RWPE2 (cell line): ENCODE measurements at regions not wholly inside any gene's neighbourhood (a gene's known extent, or its start where the extent isn't known, plus 50 kb on each side); places are given as distances from the start of the nearest gene placed in this dataset.

Experiments
- ATAC-seq: fragments of 200-7000 bp; cut with Tn5 transposase; 3 replicates; pipeline ENCODE4 v1.9.1; 2021; ENCODE audit warnings: low read depth
- DNase-seq: peaks from one replicate; pipeline ENCODE4 v3.0.0-alpha.2; 2020; ENCODE audit warnings: low spot score
- H3K27ac ChIP-seq: fragments of 450-650 bp; 2 replicates; pipeline ENCODE4 v1.5.1; 2017; ENCODE audit warnings: mild to moderate bottlenecking; ENCODE audit not compliant: poor library complexity, severe bottlenecking
- H3K27me3 ChIP-seq: fragments of 250-450 bp; sonication (Bioruptor Pico); 2 replicates; pipeline ENCODE4 v1.5.1; 2021; ENCODE audit warnings: mild to moderate bottlenecking, moderate library complexity; ENCODE audit not compliant: insufficient read depth, poor library complexity, severe bottlenecking
- H3K36me3 ChIP-seq: fragments of 250-450 bp; sonication (Bioruptor Pico); 2 replicates; pipeline ENCODE4 v1.5.1; 2020; ENCODE audit warnings: low read depth, mild to moderate bottlenecking, moderate library complexity
- H3K4me1 ChIP-seq: fragments of 250-450 bp; sonication (Bioruptor Pico); 2 replicates; pipeline ENCODE4 v1.5.1; 2021; ENCODE audit warnings: mild to moderate bottlenecking, moderate library complexity; ENCODE audit not compliant: insufficient read depth, poor library complexity, severe bottlenecking
- H3K4me3 ChIP-seq: fragments of 250-450 bp; sonication (Bioruptor Pico); 2 replicates; pipeline ENCODE4 v1.5.1; 2021; ENCODE audit warnings: mild to moderate bottlenecking, moderate library complexity; ENCODE audit not compliant: severe bottlenecking
- H3K9me3 ChIP-seq: fragments of 250-450 bp; sonication (Bioruptor Pico); 2 replicates; pipeline ENCODE4 v1.5.1; 2021; ENCODE audit warnings: mild to moderate bottlenecking, moderate library complexity; ENCODE audit not compliant: severe bottlenecking
- TF ChIP-seq, protein P1 (sequence below): fragments of 450-650 bp; IDR thresholded peaks from one replicate; pipeline ENCODE4 v1.5.1; 2017; ENCODE audit warnings: mild to moderate bottlenecking, moderate library complexity; ENCODE audit not compliant: poor library complexity, severe bottlenecking

- no peak overlapping the region for H3K4me3 ChIP-seq
- H3K9me3 ChIP-seq, result no peaks in the 10 kb centered on the region
- no peaks in the 10 kb centered on the region for H3K27me3 ChIP-seq
- no peaks in the 10 kb centered on the region for H3K36me3 ChIP-seq
- H3K27ac ChIP-seq, result no peak overlapping the region
- no peaks in the 10 kb centered on the region for H3K4me1 ChIP-seq
- no peak; the same call in 2 of the 3 replicates for ATAC-seq
- TF ChIP-seq, protein P1, sequence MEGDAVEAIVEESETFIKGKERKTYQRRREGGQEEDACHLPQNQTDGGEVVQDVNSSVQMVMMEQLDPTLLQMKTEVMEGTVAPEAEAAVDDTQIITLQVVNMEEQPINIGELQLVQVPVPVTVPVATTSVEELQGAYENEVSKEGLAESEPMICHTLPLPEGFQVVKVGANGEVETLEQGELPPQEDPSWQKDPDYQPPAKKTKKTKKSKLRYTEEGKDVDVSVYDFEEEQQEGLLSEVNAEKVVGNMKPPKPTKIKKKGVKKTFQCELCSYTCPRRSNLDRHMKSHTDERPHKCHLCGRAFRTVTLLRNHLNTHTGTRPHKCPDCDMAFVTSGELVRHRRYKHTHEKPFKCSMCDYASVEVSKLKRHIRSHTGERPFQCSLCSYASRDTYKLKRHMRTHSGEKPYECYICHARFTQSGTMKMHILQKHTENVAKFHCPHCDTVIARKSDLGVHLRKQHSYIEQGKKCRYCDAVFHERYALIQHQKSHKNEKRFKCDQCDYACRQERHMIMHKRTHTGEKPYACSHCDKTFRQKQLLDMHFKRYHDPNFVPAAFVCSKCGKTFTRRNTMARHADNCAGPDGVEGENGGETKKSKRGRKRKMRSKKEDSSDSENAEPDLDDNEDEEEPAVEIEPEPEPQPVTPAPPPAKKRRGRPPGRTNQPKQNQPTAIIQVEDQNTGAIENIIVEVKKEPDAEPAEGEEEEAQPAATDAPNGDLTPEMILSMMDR, result no peak
- no peak for DNase-seq
Measured at GRCh38 chr13:109468123-109468522, 318.3 kb downstream of the IRS2 start.

- Histone ChIP-seq H3K4me1 (no peaks in the 10 kb centered on the region), H3K27me3 (no peaks in the 10 kb centered on the region), H3K27ac (no peak overlapping the region), H3K36me3 (no peaks in the 10 kb centered on the region), H3K4me3 (no peak overlapping the region), H3K9me3 (peaks cover 2% of the 10 kb centered on the region)
- DNase-seq, result no peak
- no peak for ATAC-seq
- TF ChIP-seq, protein P1, result no peak
Measured at GRCh38 chr13:109465148-109465547, 321.2 kb downstream of the IRS2 start.

- no peak for DNase-seq
- Histone ChIP-seq H3K27me3 (no peaks in the 10 kb centered on the region), H3K4me1 (no peaks in the 10 kb centered on the region), H3K4me3 (no peak overlapping the region), H3K27ac (no peak overlapping the region), H3K9me3 (no peaks in the 10 kb centered on the region), H3K36me3 (no peaks in the 10 kb centered on the region)
- TF ChIP-seq, protein P1, result no peak
- no peak for ATAC-seq
Measured at GRCh38 chr13:109454167-109454917, 332.0 kb downstream of the IRS2 start.

GRCh38 chr13:109451726-109452125 is 334.7 kb downstream of the IRS2 start:
- H3K9me3 ChIP-seq, result no peaks in the 10 kb centered on the region
- no peak for DNase-seq
- no peak for ATAC-seq
- no peaks in the 10 kb centered on the region for H3K27me3 ChIP-seq
- TF ChIP-seq, protein P1, result no peak
- H3K27ac ChIP-seq, result no peak overlapping the region
- no peaks in the 10 kb centered on the region for H3K36me3 ChIP-seq
- H3K4me1 ChIP-seq, result no peaks in the 10 kb centered on the region
- H3K4me3 ChIP-seq, result no peak overlapping the region

GRCh38 chr13:109448629-109449028 is 337.8 kb downstream of the IRS2 start:
- Histone ChIP-seq H3K4me3 (no peak overlapping the region), H3K4me1 (no peaks in the 10 kb centered on the region), H3K27ac (no peak overlapping the region), H3K9me3 (no peaks in the 10 kb centered on the region), H3K27me3 (no peaks in the 10 kb centered on the region), H3K36me3 (no peaks in the 10 kb centered on the region)
- ATAC-seq (no peak), DNase-seq (no peak)
- TF ChIP-seq, protein P1, result no peak
